Osteocyte (in vitro differentiated cells): ENCODE measurements at regions not wholly inside any gene's neighbourhood (a gene's known extent, or its start where the extent isn't known, plus 50 kb on each side); places are given as distances from the start of the nearest gene placed in this dataset.

Experiments
- DNase-seq: peaks from one replicate; pipeline ENCODE4 v3.0.0; 2021; ENCODE audit warnings: mixed read lengths; ENCODE audit not compliant: unreplicated experiment; ENCODE audit errors: extremely low spot score
- H3K27ac Mint-ChIP-seq: one replicate; pipeline ENCODE4 v1.8.0; 2021; ENCODE audit warnings: mild to moderate bottlenecking, mixed read lengths; ENCODE audit not compliant: unreplicated experiment
- H3K27me3 Mint-ChIP-seq: one replicate; pipeline ENCODE4 v1.8.0; 2021; ENCODE audit warnings: mixed read lengths; ENCODE audit not compliant: unreplicated experiment
- H3K36me3 Mint-ChIP-seq: one replicate; pipeline ENCODE4 v1.8.0; 2021; ENCODE audit warnings: mixed read lengths; ENCODE audit not compliant: unreplicated experiment
- H3K4me1 Mint-ChIP-seq: one replicate; pipeline ENCODE4 v1.8.0; 2021; ENCODE audit warnings: mixed read lengths; ENCODE audit not compliant: unreplicated experiment
- H3K4me3 Mint-ChIP-seq: one replicate; pipeline ENCODE4 v1.8.0; 2021; ENCODE audit warnings: mild to moderate bottlenecking, moderate library complexity, mixed read lengths; ENCODE audit not compliant: unreplicated experiment
- H3K9me3 Mint-ChIP-seq: one replicate; pipeline ENCODE4 v1.8.0; 2021; ENCODE audit warnings: mixed read lengths; ENCODE audit not compliant: unreplicated experiment
- TF ChIP-seq, protein P1 (sequence below): fragments of 200-600 bp; sonication (generic); IDR thresholded peaks from 2 replicates; pipeline ENCODE4 v1.5.0; 2021; ENCODE audit warnings: antibody characterized with exemption, mild to moderate bottlenecking, moderate library complexity

DNA sequence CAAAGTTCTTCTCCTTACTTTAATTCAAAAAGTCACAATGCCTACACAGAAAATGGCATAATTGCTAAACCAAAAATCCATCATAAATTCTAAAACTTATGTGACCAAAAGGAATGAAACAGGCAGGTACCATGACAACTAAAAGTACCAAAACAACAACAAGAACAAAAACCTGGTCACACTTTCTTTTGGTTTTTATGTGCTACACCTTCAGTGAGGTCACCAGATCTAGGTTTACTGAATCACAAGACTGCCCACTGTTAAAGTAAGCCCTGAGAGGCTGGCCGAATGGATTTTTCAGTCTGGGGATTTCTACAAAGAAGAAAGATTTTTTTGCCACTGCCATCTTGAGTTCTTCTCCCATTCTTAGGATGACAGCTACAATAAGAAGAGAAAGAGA lies 583.0 kb upstream of the PKN2 start:
- H3K4me1 Mint-ChIP-seq = no peaks in the 10 kb centered on the region
- no peak for DNase-seq
- H3K27ac Mint-ChIP-seq = no peak overlapping the region
- TF ChIP-seq, protein P1, sequence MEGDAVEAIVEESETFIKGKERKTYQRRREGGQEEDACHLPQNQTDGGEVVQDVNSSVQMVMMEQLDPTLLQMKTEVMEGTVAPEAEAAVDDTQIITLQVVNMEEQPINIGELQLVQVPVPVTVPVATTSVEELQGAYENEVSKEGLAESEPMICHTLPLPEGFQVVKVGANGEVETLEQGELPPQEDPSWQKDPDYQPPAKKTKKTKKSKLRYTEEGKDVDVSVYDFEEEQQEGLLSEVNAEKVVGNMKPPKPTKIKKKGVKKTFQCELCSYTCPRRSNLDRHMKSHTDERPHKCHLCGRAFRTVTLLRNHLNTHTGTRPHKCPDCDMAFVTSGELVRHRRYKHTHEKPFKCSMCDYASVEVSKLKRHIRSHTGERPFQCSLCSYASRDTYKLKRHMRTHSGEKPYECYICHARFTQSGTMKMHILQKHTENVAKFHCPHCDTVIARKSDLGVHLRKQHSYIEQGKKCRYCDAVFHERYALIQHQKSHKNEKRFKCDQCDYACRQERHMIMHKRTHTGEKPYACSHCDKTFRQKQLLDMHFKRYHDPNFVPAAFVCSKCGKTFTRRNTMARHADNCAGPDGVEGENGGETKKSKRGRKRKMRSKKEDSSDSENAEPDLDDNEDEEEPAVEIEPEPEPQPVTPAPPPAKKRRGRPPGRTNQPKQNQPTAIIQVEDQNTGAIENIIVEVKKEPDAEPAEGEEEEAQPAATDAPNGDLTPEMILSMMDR = no peak
- no peaks in the 10 kb centered on the region for H3K36me3 Mint-ChIP-seq
- no peaks in the 10 kb centered on the region for H3K27me3 Mint-ChIP-seq
- no peak overlapping the region for H3K4me3 Mint-ChIP-seq
- H3K9me3 Mint-ChIP-seq = no peaks in the 10 kb centered on the region

DNA sequence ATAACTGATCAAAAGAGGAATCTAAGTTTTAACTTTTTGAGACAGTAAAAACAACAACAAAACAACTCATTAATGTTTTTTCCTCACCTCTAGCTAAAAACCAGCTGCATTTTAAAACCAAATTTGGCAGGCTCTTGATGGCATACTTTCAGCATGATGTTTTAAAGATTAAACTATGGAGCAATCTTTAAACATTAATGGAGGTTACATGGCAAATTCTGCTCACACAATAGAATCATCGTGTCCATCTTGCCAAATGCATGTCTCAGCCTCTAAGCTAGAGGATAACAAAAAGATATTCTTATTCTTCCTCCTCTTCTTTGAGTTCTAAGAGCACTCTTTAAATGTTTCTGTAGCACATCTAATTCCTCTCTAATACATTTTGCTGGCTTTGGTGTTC lies 579.8 kb upstream of the PKN2 start:
- Mint-ChIP-seq H3K27ac (no peak overlapping the region), H3K4me3 (no peak overlapping the region), H3K9me3 (no peaks in the 10 kb centered on the region), H3K27me3 (peaks cover 4% of the 10 kb centered on the region), H3K4me1 (no peaks in the 10 kb centered on the region), H3K36me3 (no peaks in the 10 kb centered on the region)
- TF ChIP-seq, protein P1 = no peak
- DNase-seq = no peak

DNA sequence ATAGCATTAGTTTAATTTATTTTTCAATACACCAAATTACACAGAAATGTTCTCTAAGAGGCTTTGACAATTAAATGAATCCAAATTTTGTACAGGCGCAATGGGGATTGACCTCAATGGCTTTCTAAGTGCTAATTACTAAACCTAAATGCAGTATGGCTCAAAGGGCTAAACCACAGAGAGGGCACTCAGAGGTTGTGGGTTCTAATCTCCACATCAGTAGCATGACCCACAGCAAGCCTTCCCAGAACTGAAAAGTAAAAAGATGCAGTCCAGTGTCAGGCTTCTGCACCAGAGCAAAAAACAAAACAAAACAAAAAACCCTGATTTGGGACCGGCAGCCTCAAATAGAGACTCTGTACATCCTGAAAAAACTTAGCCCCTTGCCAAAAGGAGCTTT lies 579.2 kb upstream of the PKN2 start:
- TF ChIP-seq, protein P1 = no peak
- Mint-ChIP-seq H3K27me3 (peaks cover 6% of the 10 kb centered on the region), H3K9me3 (no peaks in the 10 kb centered on the region), H3K4me3 (no peak overlapping the region), H3K4me1 (no peaks in the 10 kb centered on the region), H3K27ac (no peak overlapping the region), H3K36me3 (no peaks in the 10 kb centered on the region)
- no peak for DNase-seq

DNA sequence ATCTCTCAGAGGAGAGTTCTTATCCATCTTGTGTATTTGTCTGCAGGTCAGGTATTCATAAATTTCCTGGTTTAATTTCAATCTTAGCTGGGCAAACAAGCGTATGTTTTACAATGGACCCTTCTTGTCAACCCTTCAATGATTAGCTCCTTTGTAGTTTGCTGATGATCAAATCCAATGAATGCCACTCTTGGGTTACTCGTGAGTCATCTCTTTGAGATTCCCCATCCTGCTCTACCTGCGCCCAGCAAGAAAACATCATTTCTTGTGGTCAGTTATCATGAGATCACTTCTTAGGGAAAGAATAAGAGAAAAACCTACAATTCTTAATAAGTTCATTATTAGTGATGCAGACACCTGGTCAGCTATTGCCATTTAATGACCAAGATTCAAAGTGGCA lies 572.3 kb upstream of the PKN2 start:
- Mint-ChIP-seq H3K36me3 (no peaks in the 10 kb centered on the region), H3K9me3 (no peaks in the 10 kb centered on the region), H3K4me1 (no peaks in the 10 kb centered on the region), H3K27me3 (peaks cover 15% of the 10 kb centered on the region), H3K4me3 (no peak overlapping the region), H3K27ac (no peak overlapping the region)
- TF ChIP-seq, protein P1 = no peak
- no peak for DNase-seq

DNA sequence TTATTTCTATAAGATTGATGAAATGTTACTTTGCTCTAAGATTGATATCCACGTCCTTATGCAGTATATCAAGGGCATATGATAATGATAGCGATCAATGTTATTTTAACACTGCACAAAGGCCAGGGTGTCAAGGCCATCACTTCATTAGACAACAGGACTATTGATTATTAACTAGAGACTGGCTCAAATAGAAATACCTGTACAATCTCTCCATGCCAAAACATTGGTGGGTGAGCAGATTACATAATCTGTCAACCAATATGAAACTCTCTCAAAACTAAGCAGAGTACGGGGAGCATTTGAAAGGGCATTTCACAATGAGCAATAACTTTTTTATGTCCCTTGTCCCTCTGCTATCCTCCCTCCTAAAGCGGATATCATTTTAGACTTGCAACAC lies 566.5 kb upstream of the PKN2 start:
- no peak for DNase-seq
- TF ChIP-seq, protein P1 = no peak
- H3K4me1 Mint-ChIP-seq = no peaks in the 10 kb centered on the region
- no peaks in the 10 kb centered on the region for H3K9me3 Mint-ChIP-seq
- H3K27ac Mint-ChIP-seq = no peak overlapping the region
- no peak overlapping the region for H3K4me3 Mint-ChIP-seq
- H3K36me3 Mint-ChIP-seq = no peaks in the 10 kb centered on the region
- H3K27me3 Mint-ChIP-seq = peaks cover 11% of the 10 kb centered on the region
